Upper lobe of left lung (tissue), 6 donors: ENCODE measurements at regions not wholly inside any gene's neighbourhood (a gene's known extent, or its start where the extent isn't known, plus 50 kb on each side); places are given as distances from the start of the nearest gene placed in this dataset.

ENCODE experiments used
- ATAC-seq, 2 donors: fragments of 200-7000 bp; cut with Tn5 transposase; one replicate each; pipeline ENCODE4 v1.9.1; 2022; ENCODE audit warnings: mild to moderate bottlenecking in 2 of 2, moderate library complexity in 2 of 2; ENCODE audit not compliant: low FRiP score in 2 of 2
- DNase-seq, 2 donors: peaks; one replicate each; pipeline ENCODE4 v3.0.0-alpha.2; 2019 to 2020
- H3K27ac ChIP-seq, 4 donors: fragments of 200-600 bp; sonication (generic); one replicate each; pipeline ENCODE4 v1.5.1; 2016 to 2019
- H3K27me3 ChIP-seq, 4 donors: fragments of 200-600 bp; sonication (generic); one replicate each; pipeline ENCODE4 v1.5.1; 2017 to 2019
- H3K36me3 ChIP-seq, 4 donors: fragments of 200-600 bp; sonication (generic); one replicate each; pipeline ENCODE4 v1.5.1; 2016 to 2019
- H3K4me1 ChIP-seq, 4 donors: fragments of 200-600 bp; sonication (generic); one replicate each; pipeline ENCODE4 v1.5.1; 2018 to 2019
- H3K4me3 ChIP-seq, 4 donors: fragments of 200-600 bp; sonication (generic); one replicate each; pipeline ENCODE4 v1.5.1; 2017 to 2019; ENCODE audit warnings: mild to moderate bottlenecking in 2 of 4, moderate library complexity in 1 of 4
- H3K9me3 ChIP-seq, 4 donors: fragments of 200-600 bp; sonication (generic); one replicate each; pipeline ENCODE4 v1.5.1; 2018 to 2019
- EP300 ChIP-seq, 4 donors: sonication (generic); formaldehyde crosslinking; IDR thresholded peaks; one replicate each; pipeline ENCODE4 v1.5.1; 2017; ENCODE audit warnings: antibody characterized with exemption in 4 of 4, control low read depth in 2 of 4
- POLR2A ChIP-seq, 4 donors: fragments of 450-650 bp; IDR thresholded peaks; one replicate each; pipeline ENCODE4 v1.5.1; 2016 to 2017; ENCODE audit warnings: antibody characterized with exemption in 4 of 4, mild to moderate bottlenecking in 2 of 4
- POLR2AphosphoS5 ChIP-seq, 2 donors: sonication (generic); formaldehyde crosslinking; IDR thresholded peaks; one replicate each; pipeline ENCODE4 v1.5.1; 2017; ENCODE audit warnings: antibody characterized with exemption in 2 of 2
- WGBS, 2 donors: methylation state at CpG; one replicate each; pipeline ENCODE4 v1.1.5; 2017 to 2018; 5-methylcytosine and 5-hydroxymethylcytosine counted together
- TF ChIP-seq, protein P1 (sequence below), 6 experiments: fragments of 450-650 bp in 4 of 6; fragments of 200-600 bp in 2 of 6; sonication (generic) in 2 of 6; IDR thresholded peaks; one replicate each; pipeline ENCODE4 v1.5.1; 2016 to 2019; ENCODE audit warnings: antibody characterized with exemption in 6 of 6
- donor health status: DM: no; HTN: no; CAD: no; lungs with moderate emphysema.
- donor health status: DM: no; HTN: yes; CAD: no; lungs with severe emphysema.

- Histone ChIP-seq H3K36me3 (no peaks in the 10 kb centered on the region), H3K27me3 (no peaks in the 10 kb centered on the region), H3K4me1 (no peaks in the 10 kb centered on the region), H3K27ac (no peak overlapping the region), H3K9me3 (no peaks in the 10 kb centered on the region), H3K4me3 (no peak overlapping the region)
- TF ChIP-seq POLR2A (IDR thresholded peaks at IDR 0.05), result no peak
- no peak for TF ChIP-seq EP300 (IDR thresholded peaks at IDR 0.05)
- TF ChIP-seq POLR2AphosphoS5 (IDR thresholded peaks at IDR 0.05), result no peak
- TF ChIP-seq, protein P1, sequence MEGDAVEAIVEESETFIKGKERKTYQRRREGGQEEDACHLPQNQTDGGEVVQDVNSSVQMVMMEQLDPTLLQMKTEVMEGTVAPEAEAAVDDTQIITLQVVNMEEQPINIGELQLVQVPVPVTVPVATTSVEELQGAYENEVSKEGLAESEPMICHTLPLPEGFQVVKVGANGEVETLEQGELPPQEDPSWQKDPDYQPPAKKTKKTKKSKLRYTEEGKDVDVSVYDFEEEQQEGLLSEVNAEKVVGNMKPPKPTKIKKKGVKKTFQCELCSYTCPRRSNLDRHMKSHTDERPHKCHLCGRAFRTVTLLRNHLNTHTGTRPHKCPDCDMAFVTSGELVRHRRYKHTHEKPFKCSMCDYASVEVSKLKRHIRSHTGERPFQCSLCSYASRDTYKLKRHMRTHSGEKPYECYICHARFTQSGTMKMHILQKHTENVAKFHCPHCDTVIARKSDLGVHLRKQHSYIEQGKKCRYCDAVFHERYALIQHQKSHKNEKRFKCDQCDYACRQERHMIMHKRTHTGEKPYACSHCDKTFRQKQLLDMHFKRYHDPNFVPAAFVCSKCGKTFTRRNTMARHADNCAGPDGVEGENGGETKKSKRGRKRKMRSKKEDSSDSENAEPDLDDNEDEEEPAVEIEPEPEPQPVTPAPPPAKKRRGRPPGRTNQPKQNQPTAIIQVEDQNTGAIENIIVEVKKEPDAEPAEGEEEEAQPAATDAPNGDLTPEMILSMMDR (IDR thresholded peaks at IDR 0.05), result no peak
- WGBS, 2 donors, result 82 to 87% methylated on average over 1 of the region's 1 CpG
- DNase-seq (no peak), ATAC-seq (no peak)
These were observed 182.2 kb upstream of the GNAI1 start for GRCh38 chr7:79952399-79952798.

DNA sequence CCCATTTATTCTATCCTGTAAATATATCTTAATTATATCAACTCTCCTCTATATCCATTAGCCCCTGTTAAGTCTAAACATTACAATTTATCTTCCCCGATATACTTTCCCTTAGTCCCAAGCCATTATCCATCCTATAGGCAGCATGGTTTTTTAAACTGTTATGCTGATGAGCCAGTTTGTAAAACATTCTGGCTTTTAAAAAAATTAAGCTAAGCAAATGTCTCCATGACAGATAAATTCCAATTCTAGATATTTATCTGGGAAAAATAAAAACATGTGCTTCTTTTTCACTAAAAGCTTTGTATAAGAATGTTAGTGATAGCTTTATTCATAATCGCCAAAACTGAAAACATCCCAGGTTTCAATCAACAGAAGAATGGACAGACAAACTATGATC is 183.2 kb upstream of the GNAI1 start:
- Histone ChIP-seq H3K9me3 (no peaks in the 10 kb centered on the region), H3K27me3 (no peaks in the 10 kb centered on the region), H3K4me3 (no peak overlapping the region), H3K4me1 (no peaks in the 10 kb centered on the region), H3K27ac (no peak overlapping the region), H3K36me3 (no peaks in the 10 kb centered on the region)
- DNase-seq, result no peak
- WGBS, 2 donors, result 93 to 98% methylated on average over 2 of the region's 2 CpGs
- no peak for ATAC-seq
- TF ChIP-seq POLR2A (IDR thresholded peaks at IDR 0.05) (no peak), EP300 (IDR thresholded peaks at IDR 0.05) (no peak), POLR2AphosphoS5 (IDR thresholded peaks at IDR 0.05) (no peak)
- TF ChIP-seq, protein P1 (IDR thresholded peaks at IDR 0.05), result no peak

GRCh38 chr7:79949778-79950177 is 184.9 kb upstream of the GNAI1 start:
- no peak for ATAC-seq

GRCh38 chr7:79936281-79936983 is 198.2 kb upstream of the GNAI1 start:
- TF ChIP-seq EP300 (IDR thresholded peaks at IDR 0.05) (no peak), POLR2AphosphoS5 (IDR thresholded peaks at IDR 0.05) (no peak), POLR2A (IDR thresholded peaks at IDR 0.05) (no peak)
- TF ChIP-seq, protein P1 (IDR thresholded peaks at IDR 0.05), result no peak
- Histone ChIP-seq H3K36me3 (no peaks in the 10 kb centered on the region), H3K9me3 (no peaks in the 10 kb centered on the region), H3K27me3 (no peaks in the 10 kb centered on the region), H3K4me1 (no peaks in the 10 kb centered on the region), H3K4me3 (no peak overlapping the region), H3K27ac (no peak overlapping the region)
- no peak for DNase-seq
- 62 to 67% methylated on average over 3 of the region's 3 CpGs for WGBS, 2 donors
- no peak for ATAC-seq

More at GRCh38 chr7:79949778-79950177, 184.9 kb upstream of the GNAI1 start:
- Histone ChIP-seq H3K27ac (no peak overlapping the region), H3K4me3 (no peak overlapping the region), H3K9me3 (no peaks in the 10 kb centered on the region), H3K4me1 (no peaks in the 10 kb centered on the region), H3K27me3 (no peaks in the 10 kb centered on the region), H3K36me3 (no peaks in the 10 kb centered on the region)
- TF ChIP-seq POLR2A (IDR thresholded peaks at IDR 0.05), result no peak
- TF ChIP-seq, protein P1 (IDR thresholded peaks at IDR 0.05), result no peak
- TF ChIP-seq POLR2AphosphoS5 (IDR thresholded peaks at IDR 0.05), result no peak
- TF ChIP-seq EP300 (IDR thresholded peaks at IDR 0.05), result no peak
- no peak for DNase-seq
- 72 to 77% methylated on average over 3 of the region's 3 CpGs for WGBS, 2 donors

DNA sequence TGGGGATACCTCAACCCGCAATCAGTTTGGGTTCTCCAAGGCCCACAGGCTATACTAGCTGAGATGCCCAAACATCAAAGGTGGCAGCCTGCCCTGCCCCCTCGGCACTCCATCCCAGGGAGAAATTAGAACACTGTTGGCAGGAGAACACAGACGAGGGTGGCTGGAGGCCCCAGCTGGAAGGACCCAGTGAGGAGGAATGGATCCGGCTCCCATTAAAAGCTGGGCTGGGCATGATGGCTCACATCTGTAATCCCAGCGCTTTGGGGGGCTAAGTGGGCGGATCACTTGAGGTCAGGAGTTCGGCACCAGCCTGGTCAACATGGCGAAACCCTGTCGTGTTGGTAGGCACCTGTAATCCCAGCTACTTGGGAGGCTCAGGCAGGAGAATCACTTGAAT is 199.9 kb upstream of the GNAI1 start:
- H3K27ac ChIP-seq, result no peak overlapping the region
- WGBS, 2 donors, result 85 to 89% methylated on average over 9 of the region's 9 CpGs
- H3K4me3 ChIP-seq, result no peak overlapping the region
- no peaks in the 10 kb centered on the region for H3K27me3 ChIP-seq
- ATAC-seq, result no peak
- no peaks in the 10 kb centered on the region for H3K36me3 ChIP-seq
- DNase-seq, result no peak
- TF ChIP-seq, protein P1 (IDR thresholded peaks at IDR 0.05), result no peak
- no peak for TF ChIP-seq POLR2AphosphoS5 (IDR thresholded peaks at IDR 0.05)
- TF ChIP-seq POLR2A (IDR thresholded peaks at IDR 0.05), result no peak
- no peak for TF ChIP-seq EP300 (IDR thresholded peaks at IDR 0.05)
- H3K4me1 ChIP-seq, result no peaks in the 10 kb centered on the region
- H3K9me3 ChIP-seq, result no peaks in the 10 kb centered on the region
